Heart right ventricle (tissue), 16 donors: ENCODE measurements at regions not wholly inside any gene's neighbourhood (a gene's known extent, or its start where the extent isn't known, plus 50 kb on each side); places are given as distances from the start of the nearest gene placed in this dataset.
"Not testable (repeated sequence)": the region's sequence is repeated elsewhere in the genome, so short reads cannot be mapped to it uniquely, and the experiment has no call there.

Source experiments
- ATAC-seq, 8 donors: fragments of 200-7000 bp; cut with Tn5 transposase; one replicate each; pipeline ENCODE4 v1.9.1; 2020; ENCODE audit warnings: mild to moderate bottlenecking in 8 of 8, moderate library complexity in 8 of 8, moderate number of reproducible peaks in 1 of 8
- DNase-seq, 2 donors: peaks; one replicate each; pipeline ENCODE4 v3.0.0-alpha.2; 2020
- H3K27ac ChIP-seq, 10 donors: fragments of 200-600 bp; sonication (generic) in 2 of 10; one replicate each; pipeline versions ENCODE4 v1.5.0 to v1.8.0; 2020 to 2022; ENCODE audit warnings: mild to moderate bottlenecking in 3 of 10
- H3K27me3 ChIP-seq, 7 donors: fragments of 200-600 bp; one replicate each; pipeline ENCODE4 v1.8.0; 2021 to 2022; ENCODE audit warnings: mild to moderate bottlenecking in 2 of 7
- H3K36me3 ChIP-seq, 9 donors: fragments of 200-600 bp; sonication (generic) in 1 of 9; one replicate each; pipeline versions ENCODE4 v1.5.0 to v1.8.0; 2020 to 2022; ENCODE audit warnings: mild to moderate bottlenecking in 2 of 9
- H3K4me1 ChIP-seq, 9 donors: fragments of 200-600 bp; sonication (generic) in 1 of 9; one replicate each; pipeline versions ENCODE4 v1.5.0 to v1.8.0; 2020 to 2022; ENCODE audit warnings: mild to moderate bottlenecking in 4 of 9
- H3K4me3 ChIP-seq, 10 donors: fragments of 200-600 bp; sonication (generic) in 2 of 10; one replicate each; pipeline versions ENCODE4 v1.5.0 to v1.8.0; 2020 to 2022; ENCODE audit warnings: mild to moderate bottlenecking in 7 of 10, moderate library complexity in 2 of 10
- H3K9me3 ChIP-seq, 11 donors: fragments of 200-600 bp in 10 of 11; sonication (generic) in 2 of 11; one replicate each; pipeline versions ENCODE4 v1.5.0 to v1.8.0; 2013 to 2022; ENCODE audit warnings: mild to moderate bottlenecking in 2 of 11, control low read depth in 1 of 11, moderate library complexity in 1 of 11
- CTCF ChIP-seq, 9 donors: fragments of 200-600 bp; sonication (generic) in 2 of 9; IDR thresholded peaks; one replicate each; pipeline versions ENCODE4 v1.5.0 to v1.8.0; 2021 to 2022; ENCODE audit warnings: antibody characterized with exemption in 9 of 9, mild to moderate bottlenecking in 5 of 9, moderate library complexity in 1 of 9
- WGBS, 2 donors: extraction: QIAGEN DNeasy Blood & Tissue Kit; methylation state at CpG; one replicate each; pipeline ENCODE4 v1.1.7; 2013; ENCODE audit warnings: inconsistent platforms in 1 of 2; 5-methylcytosine and 5-hydroxymethylcytosine counted together
- intact Hi-C, 10 donors: fragments of 100-400 bp; cut with DNase I; formaldehyde crosslinking; loops; one replicate each; pipeline versions ENCODE4 v1.11.1 to v1.14.2; 2022
- donor health status: Arrhythmogenic right ventricular cardiomyopathy.
- donor health status: ischemic (EF 13 %, LVEDD 7.1; RV severe dilation, severe dysfunction).
- donor health status: healthy with polysubstance abuse.
- donor health status: DM: no; HTN: yes; CAD: no.
- donor health status: DM: no; HTN: no; CAD: no.
- donor health status: ischemic (EF 25% LVEDD 6.9; RV normal size, moderate dysfunction).
- donor health status: ischemic (EF 25% LVEDD 5.7; RV mildly dilated, moderate dysfunction).
- donor health status: healthy.
- donor health status: DM: yes; HTN: yes; CAD: no.
- donor health status: Ischemic cardiomyopathy.
- donor health status: ischemic (EF 35%, LVEDD 5.7; RV mildly dilated, moderate dysfunction).
- donor health status: nonischemic (EF 11% LVEDD 7.7; RV severe dilation, severe dysfunction).
- donor health status: DM: yes; HTN: yes; CAD: no.
- donor health status: PGD.
- donor health status: ischemic (EF 29% LVEDD 5.4; RV normal size, mild dysfunction).
- donor health status: nonischemic (EF 23%, LVEDD 6.1; RV moderate dilation, normal function).

DNA sequence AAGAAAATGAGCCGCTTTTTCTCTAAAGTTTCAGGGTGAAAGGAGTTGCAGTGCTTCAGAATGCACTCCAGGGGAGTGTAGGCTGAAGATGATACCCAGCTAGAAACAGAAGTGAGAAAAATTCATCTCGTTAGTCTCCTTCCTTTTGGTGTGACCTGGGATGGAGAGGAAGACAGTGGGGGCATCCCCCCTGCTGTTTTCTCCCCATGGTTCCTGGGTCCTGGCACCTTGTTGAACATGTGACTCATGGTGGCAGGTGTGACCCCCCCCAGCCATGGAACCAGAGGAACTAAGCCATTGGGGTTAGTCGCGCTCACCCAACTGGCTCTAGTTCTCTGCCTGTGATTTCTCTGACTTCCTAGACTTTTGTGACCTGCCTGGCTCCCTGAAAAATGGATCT, 424.6 kb downstream of the CSNK1G3 start:
- intact Hi-C loops = loop anchor here in 1 of 10 donors (10.0 kb wide), 1 partner anchor 1898 kb away; no protein-coding TSS in a partner anchor
- H3K4me3 ChIP-seq = no peak overlapping the region

DNA sequence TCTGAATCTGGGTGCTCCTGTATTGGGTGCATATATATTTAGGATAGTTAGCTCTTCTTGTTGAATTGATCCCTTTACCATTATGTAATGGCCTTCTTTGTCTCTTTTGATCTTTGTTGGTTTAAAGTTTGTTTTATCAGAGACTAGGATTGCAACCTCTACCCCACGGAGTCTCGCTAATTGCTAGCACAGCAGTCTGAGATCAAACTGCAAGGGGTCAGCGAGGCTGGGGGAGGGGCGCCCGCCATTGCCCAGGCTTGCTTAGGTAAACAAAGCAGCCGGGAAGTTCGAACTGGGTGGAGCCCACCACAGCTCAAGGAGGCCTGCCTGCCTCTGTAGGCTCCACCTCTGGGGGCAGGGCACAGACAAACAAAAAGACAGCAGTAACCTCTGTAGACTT, 421.8 kb downstream of the CSNK1G3 start:
- H3K4me1 ChIP-seq, ATAC-seq, DNase-seq, H3K27me3 ChIP-seq, H3K36me3 ChIP-seq, H3K4me3 ChIP-seq, H3K27ac ChIP-seq: not testable (repeated sequence)
- WGBS, 2 donors = 65 to 82% methylated on average over 5 to 7 of the region's 7 CpGs
- peaks cover 0 to 31% (median 15%) of the 10 kb centered on the region in 11 donors for H3K9me3 ChIP-seq
- intact Hi-C loops = loop anchor here in 1 of 10 donors (10.0 kb wide), 1 partner anchor 1901 kb away; no protein-coding TSS in a partner anchor

More for the DNA sequence above, 424.6 kb downstream of the CSNK1G3 start:
- no peaks in the 10 kb centered on the region for H3K36me3 ChIP-seq
- no peaks in the 10 kb centered on the region for H3K4me1 ChIP-seq
- TF ChIP-seq CTCF (IDR thresholded peaks at IDR 0.05) = no peak
- ATAC-seq = no peak
- H3K27ac ChIP-seq = no peak overlapping the region
- 96 to 99% methylated on average over 4 of the region's 4 CpGs for WGBS, 2 donors
- peaks cover 0 to 35% (median 16%) of the 10 kb centered on the region in 11 donors for H3K9me3 ChIP-seq
- DNase-seq = no peak
- H3K27me3 ChIP-seq = no peaks in the 10 kb centered on the region

GRCh38 chr5:123929055-123929474, 417.1 kb downstream of the CSNK1G3 start:
- Histone ChIP-seq H3K36me3 (no peaks in the 10 kb centered on the region), H3K27me3 (no peaks in the 10 kb centered on the region), H3K27ac (peak overlapping the region in 1 of 10 donors; percentile 9), H3K9me3 (no peaks in the 10 kb centered on the region), H3K4me3 (no peak overlapping the region), H3K4me1 (no peaks in the 10 kb centered on the region)
- DNase-seq (no peak), ATAC-seq (no peak)
- 67 to 70% methylated on average over 1 of the region's 1 CpG for WGBS, 2 donors
- TF ChIP-seq CTCF (IDR thresholded peaks at IDR 0.05) = no peak
- intact Hi-C loops = loop anchor here in 1 of 10 donors (10.0 kb wide), 1 partner anchor 234 kb away; no protein-coding TSS in a partner anchor

DNA sequence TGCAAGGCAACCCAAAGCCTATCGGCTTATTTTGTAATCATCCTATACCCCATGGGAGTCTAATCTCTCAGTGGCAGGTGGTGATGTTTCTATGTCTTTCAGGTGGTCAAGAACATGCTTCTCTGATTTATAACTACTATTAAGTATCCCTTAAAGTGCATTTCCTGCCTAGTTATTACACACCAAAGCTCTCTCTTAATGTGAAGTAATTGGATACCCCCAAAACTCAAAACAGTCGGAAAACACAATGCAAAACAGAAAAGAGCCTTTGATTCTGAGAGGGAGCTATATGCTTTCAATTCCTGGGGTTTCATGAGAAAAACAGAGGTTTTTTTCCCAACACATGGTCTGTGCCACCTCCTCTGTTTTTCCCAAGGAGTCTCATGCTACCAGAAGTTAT, 416.4 kb downstream of the CSNK1G3 start:
- Histone ChIP-seq H3K27ac (no peak overlapping the region), H3K9me3 (no peaks in the 10 kb centered on the region), H3K4me1 (no peaks in the 10 kb centered on the region), H3K4me3 (no peak overlapping the region), H3K36me3 (no peaks in the 10 kb centered on the region), H3K27me3 (no peaks in the 10 kb centered on the region)
- TF ChIP-seq CTCF (IDR thresholded peaks at IDR 0.05) = no peak
- 93 to 95% methylated on average over 2 of the region's 2 CpGs for WGBS, 2 donors
- intact Hi-C loops = loop anchor here in 1 of 10 donors (10.0 kb wide), 1 partner anchor 234 kb away; no protein-coding TSS in a partner anchor
- DNase-seq (no peak), ATAC-seq (no peak)

DNA sequence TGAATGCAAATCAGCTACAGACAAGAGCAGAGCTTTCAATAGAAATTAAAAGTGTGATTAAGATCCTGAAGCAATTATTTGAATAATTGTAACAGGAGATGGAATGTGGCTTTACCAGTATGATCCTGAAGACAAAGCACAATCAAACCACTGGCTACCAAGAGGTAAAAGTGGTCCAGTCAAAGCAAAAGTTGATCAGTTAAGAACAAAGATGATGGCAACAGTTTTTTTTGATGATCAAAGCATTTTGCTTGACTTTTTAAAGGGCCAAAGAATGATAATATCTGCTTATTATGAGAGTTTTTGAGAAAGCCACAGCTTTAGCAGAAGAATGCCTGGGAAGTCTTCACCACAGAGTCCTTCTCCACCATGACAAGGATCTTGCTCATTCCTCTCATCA, 409.2 kb downstream of the CSNK1G3 start:
- TF ChIP-seq CTCF (IDR thresholded peaks at IDR 0.05) = no peak
- Histone ChIP-seq H3K27me3 (no peaks in the 10 kb centered on the region), H3K27ac (no peak overlapping the region), H3K4me3 (no peak overlapping the region), H3K4me1 (peaks cover 0 to 15% (median 0%) of the 10 kb centered on the region in 9 donors), H3K36me3 (no peaks in the 10 kb centered on the region), H3K9me3 (peaks cover 0 to 21% (median 4%) of the 10 kb centered on the region in 11 donors)
- intact Hi-C loops = loop anchor here in 1 of 10 donors (10.0 kb wide), 1 partner anchor 226 kb away; no protein-coding TSS in a partner anchor
- ATAC-seq (no peak), DNase-seq (no peak)
